ENCODE measurements at regions not wholly inside any gene's neighbourhood (a gene's known extent, or its start where the extent isn't known, plus 50 kb on each side); places are given as distances from the start of the nearest gene placed in this dataset.

DNA sequence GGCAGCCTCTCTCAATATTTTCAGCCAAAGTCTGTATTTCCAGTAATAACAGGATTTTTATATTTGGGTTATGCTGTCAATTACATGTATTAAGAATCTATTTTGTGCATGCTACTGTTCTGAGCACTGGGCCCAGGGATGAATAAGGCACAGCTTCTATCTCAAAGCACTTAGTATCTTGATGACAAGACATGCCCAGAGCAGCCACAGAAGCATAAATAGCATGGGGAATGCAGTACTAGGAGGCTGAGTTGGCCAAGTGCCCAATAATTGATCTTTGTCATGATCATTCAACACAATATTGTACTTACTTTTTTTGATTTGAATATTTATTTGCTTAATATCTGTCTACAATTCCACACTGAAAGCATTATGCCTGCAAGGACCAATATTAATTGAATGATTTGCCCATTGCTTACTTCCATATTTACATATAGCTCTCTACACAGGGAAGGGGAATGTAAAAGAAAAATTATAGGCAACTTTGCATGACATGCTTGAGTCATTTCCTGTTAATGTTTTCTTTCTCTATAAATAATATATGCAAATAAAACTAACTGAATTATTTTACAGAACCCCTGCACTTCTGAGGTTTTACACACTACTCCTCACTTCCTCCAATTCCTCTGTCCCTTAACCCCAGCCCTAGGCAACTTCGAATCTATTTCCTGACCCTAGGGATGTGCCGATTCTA lies 298.9 kb upstream of the BMP2 start:
- Histone ChIP-seq H3K9me3 (ENCODE audit: control insufficient read depth in 4 of 4, low read length in 3 of 4) (no peaks in the 10 kb centered on the region), H3K4me3 (ENCODE audit: low read depth in 1 of 3, low read length in 3 of 3) (no peak overlapping the region), H3K27ac (ENCODE audit: low read depth in 1 of 2, low read length in 2 of 2) (no peak overlapping the region), H3K36me3 (ENCODE audit: control insufficient read depth in 4 of 4, insufficient read depth in 3 of 4, low read depth in 1 of 4, low read length in 3 of 4) (no peaks in the 10 kb centered on the region), H3K4me1 (ENCODE audit: control insufficient read depth in 4 of 4, insufficient read depth in 4 of 4, low read length in 3 of 4) (no peaks in the 10 kb centered on the region), H3K27me3 (ENCODE audit: control insufficient read depth in 4 of 4, insufficient read depth in 4 of 4, low read length in 3 of 4) (peaks cover 0 to 3% (median 0%) of the 10 kb centered on the region in 4 donors), H3K9ac (ENCODE audit: low read depth in 1 of 2, low read length in 2 of 2) (no peak overlapping the region)
- DNase-seq (ENCODE audit: low spot score): no peak
- TF ChIP-seq, protein P1, sequence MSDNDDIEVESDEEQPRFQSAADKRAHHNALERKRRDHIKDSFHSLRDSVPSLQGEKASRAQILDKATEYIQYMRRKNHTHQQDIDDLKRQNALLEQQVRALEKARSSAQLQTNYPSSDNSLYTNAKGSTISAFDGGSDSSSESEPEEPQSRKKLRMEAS (IDR thresholded peaks at IDR 0.05): no peak
- no peak for TF ChIP-seq RAD21 (IDR thresholded peaks at IDR 0.05)
- TF ChIP-seq GABPA (IDR thresholded peaks at IDR 0.05 in 1 of 2, conservative IDR thresholded peaks at IDR 0.05 in 1 of 2): no peak
- TF ChIP-seq, protein P2, sequence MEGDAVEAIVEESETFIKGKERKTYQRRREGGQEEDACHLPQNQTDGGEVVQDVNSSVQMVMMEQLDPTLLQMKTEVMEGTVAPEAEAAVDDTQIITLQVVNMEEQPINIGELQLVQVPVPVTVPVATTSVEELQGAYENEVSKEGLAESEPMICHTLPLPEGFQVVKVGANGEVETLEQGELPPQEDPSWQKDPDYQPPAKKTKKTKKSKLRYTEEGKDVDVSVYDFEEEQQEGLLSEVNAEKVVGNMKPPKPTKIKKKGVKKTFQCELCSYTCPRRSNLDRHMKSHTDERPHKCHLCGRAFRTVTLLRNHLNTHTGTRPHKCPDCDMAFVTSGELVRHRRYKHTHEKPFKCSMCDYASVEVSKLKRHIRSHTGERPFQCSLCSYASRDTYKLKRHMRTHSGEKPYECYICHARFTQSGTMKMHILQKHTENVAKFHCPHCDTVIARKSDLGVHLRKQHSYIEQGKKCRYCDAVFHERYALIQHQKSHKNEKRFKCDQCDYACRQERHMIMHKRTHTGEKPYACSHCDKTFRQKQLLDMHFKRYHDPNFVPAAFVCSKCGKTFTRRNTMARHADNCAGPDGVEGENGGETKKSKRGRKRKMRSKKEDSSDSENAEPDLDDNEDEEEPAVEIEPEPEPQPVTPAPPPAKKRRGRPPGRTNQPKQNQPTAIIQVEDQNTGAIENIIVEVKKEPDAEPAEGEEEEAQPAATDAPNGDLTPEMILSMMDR (IDR thresholded peaks at IDR 0.05; ENCODE audit: low read depth, low read length, missing input control): no peak
- TF ChIP-seq, protein P3, sequence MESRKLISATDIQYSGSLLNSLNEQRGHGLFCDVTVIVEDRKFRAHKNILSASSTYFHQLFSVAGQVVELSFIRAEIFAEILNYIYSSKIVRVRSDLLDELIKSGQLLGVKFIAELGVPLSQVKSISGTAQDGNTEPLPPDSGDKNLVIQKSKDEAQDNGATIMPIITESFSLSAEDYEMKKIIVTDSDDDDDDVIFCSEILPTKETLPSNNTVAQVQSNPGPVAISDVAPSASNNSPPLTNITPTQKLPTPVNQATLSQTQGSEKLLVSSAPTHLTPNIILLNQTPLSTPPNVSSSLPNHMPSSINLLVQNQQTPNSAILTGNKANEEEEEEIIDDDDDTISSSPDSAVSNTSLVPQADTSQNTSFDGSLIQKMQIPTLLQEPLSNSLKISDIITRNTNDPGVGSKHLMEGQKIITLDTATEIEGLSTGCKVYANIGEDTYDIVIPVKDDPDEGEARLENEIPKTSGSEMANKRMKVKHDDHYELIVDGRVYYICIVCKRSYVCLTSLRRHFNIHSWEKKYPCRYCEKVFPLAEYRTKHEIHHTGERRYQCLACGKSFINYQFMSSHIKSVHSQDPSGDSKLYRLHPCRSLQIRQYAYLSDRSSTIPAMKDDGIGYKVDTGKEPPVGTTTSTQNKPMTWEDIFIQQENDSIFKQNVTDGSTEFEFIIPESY (IDR thresholded peaks at IDR 0.05): no peak
- TF ChIP-seq YY1 (IDR thresholded peaks at IDR 0.05): no peak
- TF ChIP-seq TAF1 (conservative IDR thresholded peaks at IDR 0.05): no peak
- no peak for TF ChIP-seq FOXA1 (IDR thresholded peaks at IDR 0.05)
- TF ChIP-seq HNF4A (conservative IDR thresholded peaks at IDR 0.05): no peak
- TF ChIP-seq FOXA2 (IDR thresholded peaks at IDR 0.05): no peak
- TF ChIP-seq JUND (IDR thresholded peaks at IDR 0.05): no peak
- TF ChIP-seq SP1 (IDR thresholded peaks at IDR 0.05): no peak
- TF ChIP-seq ATF3 (IDR thresholded peaks at IDR 0.05): no peak
- no peak for TF ChIP-seq EGR1 (IDR thresholded peaks at IDR 0.05; ENCODE audit: low read depth in 2 of 2)
- TF ChIP-seq RXRA (IDR thresholded peaks at IDR 0.05): no peak
- no peak for TF ChIP-seq HNF4G (IDR thresholded peaks at IDR 0.05)
- TF ChIP-seq, protein P4, sequence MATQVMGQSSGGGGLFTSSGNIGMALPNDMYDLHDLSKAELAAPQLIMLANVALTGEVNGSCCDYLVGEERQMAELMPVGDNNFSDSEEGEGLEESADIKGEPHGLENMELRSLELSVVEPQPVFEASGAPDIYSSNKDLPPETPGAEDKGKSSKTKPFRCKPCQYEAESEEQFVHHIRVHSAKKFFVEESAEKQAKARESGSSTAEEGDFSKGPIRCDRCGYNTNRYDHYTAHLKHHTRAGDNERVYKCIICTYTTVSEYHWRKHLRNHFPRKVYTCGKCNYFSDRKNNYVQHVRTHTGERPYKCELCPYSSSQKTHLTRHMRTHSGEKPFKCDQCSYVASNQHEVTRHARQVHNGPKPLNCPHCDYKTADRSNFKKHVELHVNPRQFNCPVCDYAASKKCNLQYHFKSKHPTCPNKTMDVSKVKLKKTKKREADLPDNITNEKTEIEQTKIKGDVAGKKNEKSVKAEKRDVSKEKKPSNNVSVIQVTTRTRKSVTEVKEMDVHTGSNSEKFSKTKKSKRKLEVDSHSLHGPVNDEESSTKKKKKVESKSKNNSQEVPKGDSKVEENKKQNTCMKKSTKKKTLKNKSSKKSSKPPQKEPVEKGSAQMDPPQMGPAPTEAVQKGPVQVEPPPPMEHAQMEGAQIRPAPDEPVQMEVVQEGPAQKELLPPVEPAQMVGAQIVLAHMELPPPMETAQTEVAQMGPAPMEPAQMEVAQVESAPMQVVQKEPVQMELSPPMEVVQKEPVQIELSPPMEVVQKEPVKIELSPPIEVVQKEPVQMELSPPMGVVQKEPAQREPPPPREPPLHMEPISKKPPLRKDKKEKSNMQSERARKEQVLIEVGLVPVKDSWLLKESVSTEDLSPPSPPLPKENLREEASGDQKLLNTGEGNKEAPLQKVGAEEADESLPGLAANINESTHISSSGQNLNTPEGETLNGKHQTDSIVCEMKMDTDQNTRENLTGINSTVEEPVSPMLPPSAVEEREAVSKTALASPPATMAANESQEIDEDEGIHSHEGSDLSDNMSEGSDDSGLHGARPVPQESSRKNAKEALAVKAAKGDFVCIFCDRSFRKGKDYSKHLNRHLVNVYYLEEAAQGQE (IDR thresholded peaks at IDR 0.05): no peak
- no peak for TF ChIP-seq NR2F2 (IDR thresholded peaks at IDR 0.05)
- WGBS: 75% methylated on average over 2 of the region's 2 CpGs
